ENCODE measurements at regions not wholly inside any gene's neighbourhood (a gene's known extent, or its start where the extent isn't known, plus 50 kb on each side); places are given as distances from the start of the nearest gene placed in this dataset.

DNA sequence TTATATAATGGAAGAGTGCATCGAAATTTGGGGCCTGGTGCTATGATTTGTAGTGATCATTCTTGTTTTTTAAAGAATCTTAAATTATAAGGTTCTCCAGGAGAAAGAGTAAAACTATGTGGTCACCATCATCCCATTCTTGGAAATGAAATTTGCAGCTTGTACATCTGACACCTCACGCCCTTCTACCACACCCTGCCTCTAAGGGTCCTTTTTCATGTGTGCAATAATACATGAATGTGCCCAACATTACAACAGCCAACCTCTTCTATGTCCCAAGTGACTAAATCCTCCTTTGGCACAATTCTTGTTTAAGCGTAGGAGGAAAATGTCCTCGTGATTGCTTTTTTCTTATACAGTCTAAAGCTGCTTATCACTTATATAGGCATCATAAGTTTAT, 636.5 kb upstream of the NOVA1 start:
- Histone ChIP-seq H3K9me1 (ENCODE audit: control insufficient read depth, extremely low read depth, insufficient read depth, low read length) (no peaks in the 10 kb centered on the region), H2AFZ (ENCODE audit: control insufficient read depth, low read length) (no peak overlapping the region), H3K79me2 (ENCODE audit: control insufficient read depth, insufficient read depth, low read length) (no peaks in the 10 kb centered on the region), H3K4me3 (ENCODE audit: control insufficient read depth in 2 of 3, extremely low read depth in 1 of 3, insufficient read depth in 2 of 3, low read depth in 1 of 3, low read length in 3 of 3) (no peak overlapping the region), H3K9ac (ENCODE audit: control insufficient read depth, extremely low read depth, insufficient read depth, low read length) (no peak overlapping the region), H3K4me1 (ENCODE audit: control insufficient read depth, extremely low read depth, insufficient read depth, low read length) (no peaks in the 10 kb centered on the region), H3K27me3 (ENCODE audit: control insufficient read depth, extremely low read depth, insufficient read depth, low read length) (no peaks in the 10 kb centered on the region), H3K9me3 (ENCODE audit: control insufficient read depth, low read depth, low read length) (no peaks in the 10 kb centered on the region), H3K4me2 (ENCODE audit: control insufficient read depth, extremely low read depth, insufficient read depth, low read depth, low read length) (no peak overlapping the region), H3K36me3 (ENCODE audit: control insufficient read depth in 2 of 2, extremely low read depth in 1 of 2, insufficient read depth in 2 of 2, low read length in 2 of 2) (no peaks in the 10 kb centered on the region), H4K20me1 (ENCODE audit: control insufficient read depth, extremely low read depth, insufficient read depth, low read length) (no peaks in the 10 kb centered on the region), H3K27ac (ENCODE audit: control insufficient read depth, insufficient read depth, low read length) (no peak overlapping the region)
- TF ChIP-seq, protein P1, sequence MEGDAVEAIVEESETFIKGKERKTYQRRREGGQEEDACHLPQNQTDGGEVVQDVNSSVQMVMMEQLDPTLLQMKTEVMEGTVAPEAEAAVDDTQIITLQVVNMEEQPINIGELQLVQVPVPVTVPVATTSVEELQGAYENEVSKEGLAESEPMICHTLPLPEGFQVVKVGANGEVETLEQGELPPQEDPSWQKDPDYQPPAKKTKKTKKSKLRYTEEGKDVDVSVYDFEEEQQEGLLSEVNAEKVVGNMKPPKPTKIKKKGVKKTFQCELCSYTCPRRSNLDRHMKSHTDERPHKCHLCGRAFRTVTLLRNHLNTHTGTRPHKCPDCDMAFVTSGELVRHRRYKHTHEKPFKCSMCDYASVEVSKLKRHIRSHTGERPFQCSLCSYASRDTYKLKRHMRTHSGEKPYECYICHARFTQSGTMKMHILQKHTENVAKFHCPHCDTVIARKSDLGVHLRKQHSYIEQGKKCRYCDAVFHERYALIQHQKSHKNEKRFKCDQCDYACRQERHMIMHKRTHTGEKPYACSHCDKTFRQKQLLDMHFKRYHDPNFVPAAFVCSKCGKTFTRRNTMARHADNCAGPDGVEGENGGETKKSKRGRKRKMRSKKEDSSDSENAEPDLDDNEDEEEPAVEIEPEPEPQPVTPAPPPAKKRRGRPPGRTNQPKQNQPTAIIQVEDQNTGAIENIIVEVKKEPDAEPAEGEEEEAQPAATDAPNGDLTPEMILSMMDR (optimal IDR thresholded peaks at IDR 0.05 in 1 of 3, IDR thresholded peaks at IDR 0.05 in 1 of 3, conservative IDR thresholded peaks at IDR 0.05 in 1 of 3; ENCODE audit: extremely low read depth in 1 of 3, insufficient read depth in 2 of 3, low read length in 3 of 3) = no peak
- no peak for TF ChIP-seq EZH2 (IDR thresholded peaks at IDR 0.05; ENCODE audit: low read length)
- DNase-seq (ENCODE audit: low read depth, low spot score) (no peak), FAIRE-seq (no peak)
- dilution Hi-C loops (cut with MboI; ENCODE audit: extremely low pct_ligation_motif_present, low sequenced_read_pairs) = no loop called here

DNA sequence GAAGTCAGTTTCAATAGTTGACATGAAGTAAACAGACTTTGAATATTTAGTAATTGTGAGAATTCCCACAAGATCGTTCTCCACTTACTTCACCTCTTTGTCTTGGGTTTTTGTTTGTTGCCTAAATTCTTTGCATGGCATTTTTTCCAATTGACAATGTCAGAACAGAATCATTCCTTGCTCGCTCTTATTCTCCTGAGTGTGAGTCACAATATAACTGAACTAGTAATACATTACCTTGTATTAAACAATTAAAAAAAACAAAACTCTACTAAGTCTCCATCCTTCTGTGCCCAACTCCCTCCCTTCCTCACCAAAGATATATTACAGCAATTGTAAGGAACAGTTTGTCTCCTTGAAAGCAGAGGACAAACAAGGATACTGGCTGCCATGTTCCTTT, 638.8 kb upstream of the NOVA1 start:
- DNase-seq (ENCODE audit: low read depth, low spot score) (no peak), FAIRE-seq (no peak)
- no peak overlapping the region for H3K4me2 ChIP-seq (ENCODE audit: control insufficient read depth, extremely low read depth, insufficient read depth, low read depth, low read length)
- no peaks in the 10 kb centered on the region for H3K79me2 ChIP-seq (ENCODE audit: control insufficient read depth, insufficient read depth, low read length)
- TF ChIP-seq, protein P1 (optimal IDR thresholded peaks at IDR 0.05 in 1 of 3, IDR thresholded peaks at IDR 0.05 in 1 of 3, conservative IDR thresholded peaks at IDR 0.05 in 1 of 3; ENCODE audit: extremely low read depth in 1 of 3, insufficient read depth in 2 of 3, low read length in 3 of 3) = no peak
- TF ChIP-seq EZH2 (IDR thresholded peaks at IDR 0.05; ENCODE audit: low read length) = no peak
- no peaks in the 10 kb centered on the region for H3K4me1 ChIP-seq (ENCODE audit: control insufficient read depth, extremely low read depth, insufficient read depth, low read length)
- no peaks in the 10 kb centered on the region for H3K36me3 ChIP-seq (ENCODE audit: control insufficient read depth in 2 of 2, extremely low read depth in 1 of 2, insufficient read depth in 2 of 2, low read length in 2 of 2)
- no peak overlapping the region for H3K27ac ChIP-seq (ENCODE audit: control insufficient read depth, insufficient read depth, low read length)
- no peak overlapping the region for H3K9ac ChIP-seq (ENCODE audit: control insufficient read depth, extremely low read depth, insufficient read depth, low read length)
- no peak overlapping the region for H2AFZ ChIP-seq (ENCODE audit: control insufficient read depth, low read length)
- H3K4me3 ChIP-seq (ENCODE audit: control insufficient read depth in 2 of 3, extremely low read depth in 1 of 3, insufficient read depth in 2 of 3, low read depth in 1 of 3, low read length in 3 of 3) = no peak overlapping the region
- H3K9me1 ChIP-seq (ENCODE audit: control insufficient read depth, extremely low read depth, insufficient read depth, low read length) = no peaks in the 10 kb centered on the region
- H3K27me3 ChIP-seq (ENCODE audit: control insufficient read depth, extremely low read depth, insufficient read depth, low read length) = no peaks in the 10 kb centered on the region
- no peaks in the 10 kb centered on the region for H3K9me3 ChIP-seq (ENCODE audit: control insufficient read depth, low read depth, low read length)
- dilution Hi-C loops (cut with MboI; ENCODE audit: extremely low pct_ligation_motif_present, low sequenced_read_pairs) = no loop called here
- H4K20me1 ChIP-seq (ENCODE audit: control insufficient read depth, extremely low read depth, insufficient read depth, low read length) = no peaks in the 10 kb centered on the region

Measured in keratinocyte (primary cell).